Testis (tissue), 2 donors: ENCODE measurements at regions not wholly inside any gene's neighbourhood (a gene's known extent, or its start where the extent isn't known, plus 50 kb on each side); places are given as distances from the start of the nearest gene placed in this dataset.

Source experiments
- DNase-seq: peaks from one replicate; pipeline ENCODE4 v3.0.0-alpha.2; 2019
- H3K27ac ChIP-seq, 2 donors: fragments of 200-600 bp; sonication (generic); one replicate each; pipeline ENCODE4 v1.5.1; 2019
- H3K27me3 ChIP-seq: fragments of 200-600 bp; sonication (generic); one replicate; pipeline ENCODE4 v1.5.1; 2019
- H3K36me3 ChIP-seq: fragments of 200-600 bp; sonication (generic); one replicate; pipeline ENCODE4 v1.5.1; 2017; ENCODE audit warnings: low read depth; ENCODE audit errors: missing control alignments
- H3K4me1 ChIP-seq: fragments of 200-600 bp; sonication (generic); one replicate; pipeline ENCODE4 v1.5.1; 2019
- H3K4me3 ChIP-seq, 2 donors: fragments of 200-600 bp; sonication (generic); one replicate each; pipeline ENCODE4 v1.5.1; 2017 to 2019
- H3K9me3 ChIP-seq: fragments of 200-600 bp; sonication (generic); one replicate; pipeline ENCODE4 v1.5.1; 2017
- POLR2A ChIP-seq: fragments of 450-650 bp; IDR thresholded peaks from one replicate; pipeline ENCODE4 v1.6.1; 2017; ENCODE audit warnings: antibody characterized with exemption, mild to moderate bottlenecking, moderate library complexity
- WGBS, 2 donors: methylation state at CpG; one replicate each; pipeline ENCODE4 v1.1.5; 2018; 5-methylcytosine and 5-hydroxymethylcytosine counted together
- intact Hi-C: fragments of 100-400 bp; cut with DNase I; formaldehyde crosslinking; loops from one replicate; pipeline ENCODE4 v1.15.1; 2023; ENCODE audit warnings: low total_unique reads
- TF ChIP-seq, protein P1 (sequence below), 3 experiments: fragments of 450-650 bp in 2 of 3; fragments of 200-600 bp in 1 of 3; sonication (generic) in 1 of 3; IDR thresholded peaks; one replicate each; pipeline ENCODE4 v1.5.1; 2016 to 2019; ENCODE audit warnings: antibody characterized with exemption in 3 of 3, mild to moderate bottlenecking in 2 of 3, moderate library complexity in 1 of 3

DNA sequence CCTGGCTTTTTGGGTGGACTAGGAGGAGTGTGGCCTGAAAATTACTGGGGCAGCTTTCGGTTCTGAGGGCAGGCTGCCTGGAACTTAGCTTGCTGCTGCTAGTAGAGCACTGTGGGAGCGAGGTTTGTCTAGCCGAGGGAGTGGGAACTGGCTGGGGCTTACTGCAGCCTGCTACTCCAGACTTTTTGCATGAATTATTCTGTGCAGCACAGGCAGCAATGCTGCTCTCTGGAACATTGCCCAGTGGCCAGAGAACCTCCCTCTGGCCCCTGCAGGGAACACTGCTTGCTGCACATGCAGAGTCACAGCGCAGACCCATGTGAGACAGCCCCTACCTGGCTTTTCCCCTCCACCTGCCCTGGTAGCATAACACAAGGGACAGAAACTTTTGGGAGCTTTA is 263.9 kb upstream of the SLITRK2 start:
- Histone ChIP-seq H3K27me3 (no peaks in the 10 kb centered on the region), H3K4me1 (no peaks in the 10 kb centered on the region), H3K27ac (no peak overlapping the region), H3K36me3 (no peaks in the 10 kb centered on the region), H3K9me3 (no peaks in the 10 kb centered on the region), H3K4me3 (no peak overlapping the region)
- TF ChIP-seq, protein P1, sequence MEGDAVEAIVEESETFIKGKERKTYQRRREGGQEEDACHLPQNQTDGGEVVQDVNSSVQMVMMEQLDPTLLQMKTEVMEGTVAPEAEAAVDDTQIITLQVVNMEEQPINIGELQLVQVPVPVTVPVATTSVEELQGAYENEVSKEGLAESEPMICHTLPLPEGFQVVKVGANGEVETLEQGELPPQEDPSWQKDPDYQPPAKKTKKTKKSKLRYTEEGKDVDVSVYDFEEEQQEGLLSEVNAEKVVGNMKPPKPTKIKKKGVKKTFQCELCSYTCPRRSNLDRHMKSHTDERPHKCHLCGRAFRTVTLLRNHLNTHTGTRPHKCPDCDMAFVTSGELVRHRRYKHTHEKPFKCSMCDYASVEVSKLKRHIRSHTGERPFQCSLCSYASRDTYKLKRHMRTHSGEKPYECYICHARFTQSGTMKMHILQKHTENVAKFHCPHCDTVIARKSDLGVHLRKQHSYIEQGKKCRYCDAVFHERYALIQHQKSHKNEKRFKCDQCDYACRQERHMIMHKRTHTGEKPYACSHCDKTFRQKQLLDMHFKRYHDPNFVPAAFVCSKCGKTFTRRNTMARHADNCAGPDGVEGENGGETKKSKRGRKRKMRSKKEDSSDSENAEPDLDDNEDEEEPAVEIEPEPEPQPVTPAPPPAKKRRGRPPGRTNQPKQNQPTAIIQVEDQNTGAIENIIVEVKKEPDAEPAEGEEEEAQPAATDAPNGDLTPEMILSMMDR (IDR thresholded peaks at IDR 0.05) = no peak
- TF ChIP-seq POLR2A = no peak
- intact Hi-C loops = no loop called here
- WGBS, 2 donors = 78% methylated on average over 4 of the region's 4 CpGs; no CpG with 5 or more reads in 1 of the 2 donors
- no peak for DNase-seq

DNA sequence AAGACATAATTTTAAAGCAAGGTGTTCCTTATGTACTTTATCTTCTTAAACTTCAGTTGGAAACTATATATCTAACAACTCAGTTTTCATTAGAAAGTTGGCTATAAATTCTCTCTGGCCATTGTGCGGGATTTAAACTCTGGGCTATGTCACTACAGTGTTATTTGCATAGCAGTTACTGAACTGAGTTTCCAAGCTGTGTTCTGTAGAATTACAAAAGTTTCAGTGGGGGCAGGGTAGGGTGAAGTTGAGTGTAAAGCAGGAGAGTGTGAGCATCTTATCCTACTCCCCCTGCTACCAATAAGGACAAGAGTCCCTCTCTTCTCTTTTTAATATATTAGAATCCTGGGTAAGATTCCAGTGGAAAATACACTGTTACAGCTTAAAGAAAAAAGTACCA is 254.5 kb upstream of the SLITRK2 start:
- intact Hi-C loops = no loop called here
- H3K4me1 ChIP-seq = no peaks in the 10 kb centered on the region
- H3K36me3 ChIP-seq = no peaks in the 10 kb centered on the region
- no peak for TF ChIP-seq POLR2A
- TF ChIP-seq, protein P1 (IDR thresholded peaks at IDR 0.05) = no peak
- no peaks in the 10 kb centered on the region for H3K27me3 ChIP-seq
- no peak overlapping the region for H3K27ac ChIP-seq
- no peaks in the 10 kb centered on the region for H3K9me3 ChIP-seq
- 53 to 74% methylated on average over 1 of the region's 1 CpG for WGBS, 2 donors
- no peak overlapping the region for H3K4me3 ChIP-seq
- no peak for DNase-seq

DNA sequence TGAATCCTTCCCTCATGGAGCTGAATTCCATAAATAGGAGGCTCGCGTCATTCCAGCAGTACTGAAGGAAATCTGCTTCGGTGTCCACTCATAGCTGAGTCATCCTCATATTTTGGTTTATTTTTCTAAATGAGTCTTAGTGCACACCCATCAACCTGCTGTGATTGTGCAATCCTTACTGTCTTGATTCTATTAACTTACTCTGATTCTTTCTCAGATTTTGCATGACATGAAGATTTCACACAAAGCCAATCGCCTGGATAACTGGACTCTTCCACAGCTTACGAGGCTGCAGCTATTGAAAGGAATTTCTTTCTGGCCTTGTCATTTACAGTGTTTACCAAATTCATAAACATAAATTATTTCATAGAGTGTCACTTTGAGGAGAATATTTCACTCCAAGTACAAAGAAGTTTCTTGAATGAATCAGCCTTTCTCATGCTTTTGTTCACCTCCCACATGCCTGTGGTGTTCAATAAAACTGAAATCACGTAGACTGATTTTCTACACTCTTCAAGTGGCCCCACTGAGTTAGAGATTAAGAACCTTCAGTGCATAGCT is 207.6 kb upstream of the SLITRK2 start:
- no peak for DNase-seq

DNA sequence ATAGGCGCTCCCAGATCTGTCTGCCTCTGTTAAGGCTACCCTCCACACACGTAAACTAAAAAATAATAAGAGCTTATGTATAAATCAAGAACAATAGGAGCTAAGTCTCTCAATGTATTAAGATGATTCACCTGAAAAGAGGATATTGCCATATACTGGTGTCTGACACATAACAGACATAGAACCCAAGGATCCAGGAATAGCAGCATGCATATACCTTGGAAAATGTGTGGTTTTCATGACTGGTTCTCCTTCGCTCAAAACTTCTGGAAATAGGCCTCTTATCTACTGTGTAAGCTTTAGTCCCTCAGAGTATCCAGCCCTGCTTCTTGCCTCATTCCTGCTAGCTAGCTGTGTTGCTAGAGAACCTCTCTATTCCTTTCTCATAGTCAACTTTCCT is 203.7 kb upstream of the SLITRK2 start:
- intact Hi-C loops = no loop called here
- no peaks in the 10 kb centered on the region for H3K36me3 ChIP-seq
- no peaks in the 10 kb centered on the region for H3K4me1 ChIP-seq
- no peaks in the 10 kb centered on the region for H3K27me3 ChIP-seq
- no peak overlapping the region for H3K4me3 ChIP-seq
- 61 to 97% methylated on average over 3 of the region's 3 CpGs for WGBS, 2 donors
- H3K27ac ChIP-seq = no peak overlapping the region
- H3K9me3 ChIP-seq = no peaks in the 10 kb centered on the region
- TF ChIP-seq, protein P1 (IDR thresholded peaks at IDR 0.05) = no peak
- TF ChIP-seq POLR2A = no peak
- DNase-seq = no peak

More for the DNA sequence above, 207.6 kb upstream of the SLITRK2 start:
- Histone ChIP-seq H3K27me3 (no peaks in the 10 kb centered on the region), H3K9me3 (no peaks in the 10 kb centered on the region), H3K36me3 (no peaks in the 10 kb centered on the region), H3K27ac (no peak overlapping the region), H3K4me3 (no peak overlapping the region), H3K4me1 (no peaks in the 10 kb centered on the region)
- TF ChIP-seq, protein P1 (IDR thresholded peaks at IDR 0.05) = no peak
- no peak for TF ChIP-seq POLR2A
- 81 to 85% methylated on average over 6 of the region's 6 CpGs for WGBS, 2 donors
- intact Hi-C loops = no loop called here

DNA sequence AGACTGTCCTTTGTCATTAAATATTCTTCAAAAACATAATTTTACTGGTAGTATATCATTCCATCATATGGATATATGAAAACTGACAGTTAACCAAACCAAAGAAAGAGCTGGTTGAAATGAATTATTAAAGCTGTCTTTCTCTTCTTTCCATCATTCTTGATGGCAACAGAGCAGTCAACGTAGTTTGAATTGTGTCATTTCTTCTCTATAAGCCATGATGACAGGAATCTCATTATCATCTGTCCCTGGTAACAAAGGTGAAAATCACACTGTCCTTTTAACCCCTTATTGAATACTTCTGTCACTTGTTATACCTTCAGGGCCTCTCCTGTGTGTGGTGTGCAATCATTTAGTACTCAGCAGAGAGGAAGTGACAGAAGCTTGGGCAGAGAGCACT is 197.0 kb upstream of the SLITRK2 start:
- H3K27ac ChIP-seq = no peak overlapping the region
- no peaks in the 10 kb centered on the region for H3K9me3 ChIP-seq
- no peak for DNase-seq
- H3K4me1 ChIP-seq = no peaks in the 10 kb centered on the region
- H3K4me3 ChIP-seq = no peak overlapping the region
- H3K36me3 ChIP-seq = no peaks in the 10 kb centered on the region
- 53 to 59% methylated on average over 1 of the region's 1 CpG for WGBS, 2 donors
- H3K27me3 ChIP-seq = no peaks in the 10 kb centered on the region
- TF ChIP-seq, protein P1 (IDR thresholded peaks at IDR 0.05) = no peak
- intact Hi-C loops = no loop called here
